Endodermal cell (in vitro differentiated cells): ENCODE measurements at regions not wholly inside any gene's neighbourhood (a gene's known extent, or its start where the extent isn't known, plus 50 kb on each side); places are given as distances from the start of the nearest gene placed in this dataset.

Experiments
- DNase-seq: peaks from one replicate; pipeline ENCODE4 v3.0.0-alpha.2; 2017
- H3K27ac ChIP-seq: 2 replicates; pipeline ENCODE4 v1.5.1; 2013; ENCODE audit warnings: mild to moderate bottlenecking, low read depth, low read length, moderate library complexity
- H3K27me3 ChIP-seq: 2 replicates; pipeline ENCODE4 v1.6.1; 2013; ENCODE audit warnings: mild to moderate bottlenecking, low read length, moderate library complexity; ENCODE audit not compliant: insufficient read depth, control insufficient read depth, poor library complexity, severe bottlenecking
- H3K36me3 ChIP-seq: 2 replicates; pipeline ENCODE4 v1.7.0; 2013; ENCODE audit warnings: mild to moderate bottlenecking, low read length, moderate library complexity; ENCODE audit not compliant: control insufficient read depth, insufficient read depth
- H3K4me1 ChIP-seq: one replicate; pipeline ENCODE4 v1.7.0; 2013; ENCODE audit warnings: low read length; ENCODE audit not compliant: control insufficient read depth, insufficient read depth
- H3K4me3 ChIP-seq: 2 replicates; pipeline ENCODE4 v1.5.1; 2013; ENCODE audit warnings: mild to moderate bottlenecking, low read length, moderate library complexity
- H3K9ac ChIP-seq: 2 replicates; pipeline ENCODE4 v1.6.1; 2013; ENCODE audit warnings: mild to moderate bottlenecking, low read length, moderate library complexity; ENCODE audit not compliant: poor library complexity, severe bottlenecking; ENCODE audit errors: extremely low read depth
- H3K9me3 ChIP-seq: 2 replicates; pipeline ENCODE4 v1.6.1; 2013; ENCODE audit warnings: mild to moderate bottlenecking, low read length, moderate library complexity; ENCODE audit not compliant: control insufficient read depth
- H3K27ac Mint-ChIP-seq: 2 replicates; pipeline ENCODE4 v1.8.0; 2020; ENCODE audit warnings: mixed read lengths
- H3K27me3 Mint-ChIP-seq: 2 replicates; pipeline ENCODE4 v1.8.0; 2021; ENCODE audit warnings: mild to moderate bottlenecking, mixed read lengths; ENCODE audit not compliant: insufficient read depth
- H3K36me3 Mint-ChIP-seq: 2 replicates; pipeline ENCODE4 v1.8.0; 2020; ENCODE audit warnings: low read depth, mixed read lengths
- H3K4me1 Mint-ChIP-seq: 2 replicates; pipeline ENCODE4 v1.8.0; 2020; ENCODE audit warnings: mixed read lengths
- H3K4me3 Mint-ChIP-seq: 2 replicates; pipeline ENCODE4 v1.8.0; 2020; ENCODE audit warnings: mild to moderate bottlenecking, moderate library complexity, mixed read lengths
- H3K9me3 Mint-ChIP-seq: 2 replicates; pipeline ENCODE4 v1.8.0; 2020; ENCODE audit warnings: mild to moderate bottlenecking, mixed read lengths
- WGBS, 2 experiments: methylation state at CpG; one replicate each; pipeline versions ENCODE4 v1.1.5 to v1.1.7; 2013; ENCODE audit warnings: missing lambda C conversion rate in 2 of 2, mixed read lengths in 1 of 2; ENCODE audit not compliant: insufficient coverage in 1 of 2, insufficient read length in 1 of 2; 5-methylcytosine and 5-hydroxymethylcytosine counted together
- TF ChIP-seq, protein P1 (sequence below): fragments of 200-600 bp; sonication (generic); conservative IDR thresholded peaks from 2 replicates; pipeline ENCODE4 v1.5.0; 2021; ENCODE audit warnings: antibody characterized with exemption, mild to moderate bottlenecking

DNA sequence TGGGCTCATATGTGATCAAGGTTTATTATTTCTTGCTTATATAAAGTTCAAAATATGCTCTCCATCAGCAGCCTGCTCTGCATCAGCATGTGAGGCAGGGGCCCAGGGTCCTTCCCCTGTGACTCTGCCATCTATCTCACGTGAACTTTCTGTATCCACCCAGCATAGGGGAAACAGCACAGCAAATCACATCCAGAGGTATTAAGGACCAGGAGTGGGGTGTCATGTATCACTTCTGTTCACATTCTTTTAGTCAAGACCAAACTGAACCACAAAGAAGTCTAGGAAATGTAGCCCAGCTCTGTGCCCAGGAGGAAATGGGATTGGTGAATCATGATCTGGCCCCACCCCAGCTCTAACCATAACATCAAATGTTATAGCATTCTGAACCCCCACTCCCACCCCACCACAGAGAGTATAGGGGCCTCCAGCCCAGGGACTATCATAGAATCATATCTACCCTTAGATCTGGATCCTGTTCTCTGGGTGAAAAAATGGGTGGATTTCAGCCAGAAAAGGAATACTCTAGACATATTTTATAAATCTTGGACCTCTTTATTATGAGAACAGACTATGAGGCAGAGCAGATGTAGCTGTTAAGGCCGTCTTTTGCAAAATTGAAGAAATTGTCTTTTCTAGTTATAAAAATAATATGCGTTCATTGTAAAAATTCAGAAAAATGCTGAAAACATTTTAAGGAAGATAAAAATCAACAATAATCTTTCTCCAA lies 473.7 kb downstream of the ARHGEF28 start:
- no peaks in the 10 kb centered on the region for H3K4me1 ChIP-seq
- no peak for DNase-seq
- WGBS, 2 experiments, result 81% methylated on average over 3 of the region's 3 CpGs; no CpG with 5 or more reads in 1 of the 2 experiments

DNA sequence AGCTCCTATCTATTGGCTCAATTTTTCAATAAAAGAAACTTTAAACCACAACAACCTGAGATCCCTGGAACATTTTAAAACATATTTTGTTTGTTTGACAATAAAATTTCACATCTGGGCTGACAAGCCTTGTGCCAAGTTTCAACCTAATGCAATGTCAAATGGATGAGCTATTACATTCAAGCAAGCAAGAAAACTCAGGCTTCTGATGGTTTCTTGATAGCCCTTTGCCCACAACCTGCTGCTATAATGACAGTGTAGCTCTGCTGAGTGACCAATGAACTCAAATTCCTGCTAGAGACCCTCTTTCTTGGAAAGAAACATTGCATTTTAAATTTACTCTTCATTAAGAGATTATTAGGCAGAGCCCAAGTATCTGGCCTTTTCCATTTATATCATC lies 472.9 kb downstream of the ARHGEF28 start:
- Mint-ChIP-seq H3K27ac (no peak overlapping the region), H3K9me3 (peaks cover 11% of the 10 kb centered on the region), H3K4me1 (peaks cover 1% of the 10 kb centered on the region), H3K36me3 (no peaks in the 10 kb centered on the region), H3K27me3 (no peaks in the 10 kb centered on the region), H3K4me3 (no peak overlapping the region)
- Histone ChIP-seq H3K4me3 (no peak overlapping the region), H3K4me1 (no peaks in the 10 kb centered on the region), H3K36me3 (no peaks in the 10 kb centered on the region), H3K9me3 (peaks cover 12% of the 10 kb centered on the region), H3K27ac (no peak overlapping the region), H3K27me3 (no peaks in the 10 kb centered on the region), H3K9ac (no peak overlapping the region)
- no peak for DNase-seq
- TF ChIP-seq, protein P1, sequence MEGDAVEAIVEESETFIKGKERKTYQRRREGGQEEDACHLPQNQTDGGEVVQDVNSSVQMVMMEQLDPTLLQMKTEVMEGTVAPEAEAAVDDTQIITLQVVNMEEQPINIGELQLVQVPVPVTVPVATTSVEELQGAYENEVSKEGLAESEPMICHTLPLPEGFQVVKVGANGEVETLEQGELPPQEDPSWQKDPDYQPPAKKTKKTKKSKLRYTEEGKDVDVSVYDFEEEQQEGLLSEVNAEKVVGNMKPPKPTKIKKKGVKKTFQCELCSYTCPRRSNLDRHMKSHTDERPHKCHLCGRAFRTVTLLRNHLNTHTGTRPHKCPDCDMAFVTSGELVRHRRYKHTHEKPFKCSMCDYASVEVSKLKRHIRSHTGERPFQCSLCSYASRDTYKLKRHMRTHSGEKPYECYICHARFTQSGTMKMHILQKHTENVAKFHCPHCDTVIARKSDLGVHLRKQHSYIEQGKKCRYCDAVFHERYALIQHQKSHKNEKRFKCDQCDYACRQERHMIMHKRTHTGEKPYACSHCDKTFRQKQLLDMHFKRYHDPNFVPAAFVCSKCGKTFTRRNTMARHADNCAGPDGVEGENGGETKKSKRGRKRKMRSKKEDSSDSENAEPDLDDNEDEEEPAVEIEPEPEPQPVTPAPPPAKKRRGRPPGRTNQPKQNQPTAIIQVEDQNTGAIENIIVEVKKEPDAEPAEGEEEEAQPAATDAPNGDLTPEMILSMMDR, result no peak

More for the DNA sequence above, 473.7 kb downstream of the ARHGEF28 start:
- Mint-ChIP-seq H3K4me3 (no peak overlapping the region), H3K27ac (no peak overlapping the region), H3K36me3 (no peaks in the 10 kb centered on the region), H3K4me1 (peaks cover 4% of the 10 kb centered on the region), H3K27me3 (no peaks in the 10 kb centered on the region), H3K9me3 (peaks cover 11% of the 10 kb centered on the region)
- H3K36me3 ChIP-seq, result no peaks in the 10 kb centered on the region
- TF ChIP-seq, protein P1, result no peak
- H3K27me3 ChIP-seq, result no peaks in the 10 kb centered on the region
- no peak overlapping the region for H3K27ac ChIP-seq
- H3K9ac ChIP-seq, result no peak overlapping the region
- H3K9me3 ChIP-seq, result peaks cover 12% of the 10 kb centered on the region
- no peak overlapping the region for H3K4me3 ChIP-seq

DNA sequence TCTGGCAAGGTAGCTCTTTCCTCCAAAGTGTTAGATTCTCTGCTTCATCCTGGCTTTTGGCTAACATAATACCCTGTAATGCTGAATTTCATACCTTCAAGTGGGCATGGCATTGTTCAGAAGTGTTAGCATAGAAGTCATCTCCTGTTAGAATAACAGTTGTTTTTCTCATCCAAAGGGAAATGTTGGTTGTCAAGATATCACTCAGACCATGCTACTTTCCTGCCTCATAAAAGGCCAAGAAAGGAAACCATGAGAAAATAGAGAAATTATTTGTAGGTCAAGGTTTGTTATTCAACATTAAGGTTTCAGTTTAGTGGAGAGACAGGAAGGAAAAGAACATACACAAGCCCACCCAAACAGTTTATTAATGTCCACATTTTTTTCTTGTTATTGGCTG lies 472.5 kb downstream of the ARHGEF28 start:
- H3K4me3 Mint-ChIP-seq, result no peak overlapping the region
- no peaks in the 10 kb centered on the region for H3K36me3 ChIP-seq
- no peaks in the 10 kb centered on the region for H3K27me3 ChIP-seq
- peaks cover 11% of the 10 kb centered on the region for H3K9me3 Mint-ChIP-seq
- H3K27me3 Mint-ChIP-seq, result no peaks in the 10 kb centered on the region
- TF ChIP-seq, protein P1, result no peak
- H3K36me3 Mint-ChIP-seq, result no peaks in the 10 kb centered on the region
- peaks cover 1% of the 10 kb centered on the region for H3K4me1 Mint-ChIP-seq
- no peaks in the 10 kb centered on the region for H3K4me1 ChIP-seq
- no peak overlapping the region for H3K9ac ChIP-seq
- no peak overlapping the region for H3K27ac ChIP-seq
- no peak for DNase-seq
- H3K4me3 ChIP-seq, result no peak overlapping the region
- H3K27ac Mint-ChIP-seq, result no peak overlapping the region
- H3K9me3 ChIP-seq, result peaks cover 12% of the 10 kb centered on the region
